ENCODE measurements at regions not wholly inside any gene's neighbourhood (a gene's known extent, or its start where the extent isn't known, plus 50 kb on each side); places are given as distances from the start of the nearest gene placed in this dataset.

DNA sequence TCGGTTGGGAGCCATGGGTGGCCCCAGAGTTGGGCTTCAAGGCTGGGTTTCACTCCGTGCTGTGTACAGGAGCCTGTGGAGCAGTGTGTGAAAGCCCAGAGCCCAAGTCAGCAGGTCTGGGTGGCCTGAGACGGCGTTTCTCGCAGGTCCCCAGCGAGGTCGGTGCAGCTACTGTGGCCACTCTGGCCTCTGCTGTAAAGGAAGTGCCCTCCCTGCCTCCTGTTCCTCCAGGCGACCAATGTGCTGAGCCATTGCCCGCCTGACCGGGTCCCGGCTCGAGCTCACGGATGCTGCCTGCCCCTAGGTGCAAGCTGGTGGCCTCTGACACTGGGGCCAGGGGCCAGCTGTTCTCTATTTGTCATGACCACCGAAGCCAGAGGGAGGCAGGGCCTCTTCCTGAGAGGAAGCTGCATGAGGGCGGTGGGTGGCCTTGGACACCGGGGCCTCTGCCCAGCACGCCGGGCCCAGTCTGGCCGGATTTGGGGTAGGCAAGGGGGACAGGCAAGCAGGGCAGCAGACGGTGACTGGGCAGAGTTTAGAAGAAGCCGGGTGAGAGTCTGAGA is 170.9 kb downstream of the IRF8 start:
- H3K36me3 ChIP-seq (ENCODE audit: control insufficient read depth in 1 of 2, insufficient read depth in 2 of 2, low read length in 2 of 2) = no peaks in the 10 kb centered on the region
- DNase-seq (ENCODE audit: low read depth, low spot score) = no peak
- no TSS peak for BruUV-seq (replicated peaks)
- no peak for ATAC-seq
- no peak overlapping the region for H3K27ac ChIP-seq (ENCODE audit: low read depth, low read length)
- H3K9me2 ChIP-seq (ENCODE audit: insufficient read depth) = no peaks in the 10 kb centered on the region
- H3K4me1 ChIP-seq (ENCODE audit: control insufficient read depth in 1 of 2, insufficient read depth in 2 of 2, low read length in 2 of 2) = peaks cover 0 to 9% of the 10 kb centered on the region in 2 experiments; a peak in 1 of 4 replicates
- RAD21 ChIA-PET (ENCODE audit: low non-redundant PET in 1 of 2, low total read pairs in 2 of 2, uncharacterized antibody in 2 of 2, unreplicated experiment in 2 of 2) = interaction anchor here in 1 of 2 experiments (1.8 kb wide), 1 partner anchor 448 kb away, joined by 7 read pairs; no protein-coding TSS in a partner anchor
- intact Hi-C loops (cut with micrococcal nuclease) = loop anchor here (5.0 kb wide), 1 partner anchor 272 kb away; no protein-coding TSS in a partner anchor
- no peak overlapping the region for H3K9ac ChIP-seq (ENCODE audit: low read length)
- TF ChIP-seq ELF1 (IDR thresholded peaks at IDR 0.05; ENCODE audit: borderline replicate concordance, low read depth) = no peak
- TF ChIP-seq EZH2phosphoT487 (IDR thresholded peaks at IDR 0.05; ENCODE audit: borderline replicate concordance) = no peak
- no peak for TF ChIP-seq POLR2AphosphoS5 (IDR thresholded peaks at IDR 0.05; ENCODE audit: low read depth, low read length)
- no peak for TF ChIP-seq EGR1 (IDR thresholded peaks at IDR 0.05; ENCODE audit: low read depth)
- TF ChIP-seq, protein P1, sequence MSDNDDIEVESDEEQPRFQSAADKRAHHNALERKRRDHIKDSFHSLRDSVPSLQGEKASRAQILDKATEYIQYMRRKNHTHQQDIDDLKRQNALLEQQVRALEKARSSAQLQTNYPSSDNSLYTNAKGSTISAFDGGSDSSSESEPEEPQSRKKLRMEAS (IDR thresholded peaks at IDR 0.05) = no peak
- TF ChIP-seq RAD21 (IDR thresholded peaks at IDR 0.05; ENCODE audit: low read depth) = no peak
- TF ChIP-seq YY1 (IDR thresholded peaks at IDR 0.05; ENCODE audit: extremely low read depth, insufficient replicate concordance, low read depth, low read length) = no peak
- TF ChIP-seq REST (IDR thresholded peaks at IDR 0.05; ENCODE audit: low read depth) = no peak
- POLR2A ChIA-PET = no interaction called here
- H3K27me3 ChIP-seq (ENCODE audit: insufficient read depth, low read length) = no peaks in the 10 kb centered on the region
- no peak overlapping the region for H3K4me2 ChIP-seq (ENCODE audit: low read length)
- CTCF ChIA-PET = interaction anchor here (1.3 to 2.1 kb wide), 2 partner anchors 21 to 448 kb away, joined by 4 to 11 read pairs; no protein-coding TSS in a partner anchor
- no peaks in the 10 kb centered on the region for H3K79me2 ChIP-seq (ENCODE audit: insufficient read depth, low read length)
- no peak overlapping the region for H2AFZ ChIP-seq (ENCODE audit: low read depth, low read length, poor library complexity, severe bottlenecking)
- no peaks in the 10 kb centered on the region for H3K9me3 ChIP-seq (ENCODE audit: control insufficient read depth in 1 of 2, insufficient read depth in 1 of 2, low read depth in 1 of 2, low read length in 2 of 2)
- H3K4me3 ChIP-seq (replicated peaks in 1 of 2; ENCODE audit: low read depth in 1 of 2, low read length in 2 of 2) = no peak overlapping the region
- no peaks in the 10 kb centered on the region for H4K20me1 ChIP-seq (ENCODE audit: insufficient read depth)
